Mesenchymal stem cell (in vitro differentiated cells and primary cell): ENCODE measurements at regions not wholly inside any gene's neighbourhood (a gene's known extent, or its start where the extent isn't known, plus 50 kb on each side); places are given as distances from the start of the nearest gene placed in this dataset.

ENCODE experiments used
- DNase-seq: peaks from one replicate; pipeline ENCODE4 v3.0.0-alpha.2; 2013
- H2AFZ ChIP-seq: one replicate; pipeline ENCODE4 v1.6.1; 2013; ENCODE audit warnings: low read depth, mild to moderate bottlenecking, control low read depth, inconsistent platforms, low read length, moderate library complexity
- H2AK5ac ChIP-seq: 2 replicates; pipeline ENCODE4 v1.6.1; 2013; ENCODE audit warnings: low read length, moderate library complexity, mild to moderate bottlenecking, inconsistent platforms; ENCODE audit not compliant: severe bottlenecking
- H2BK120ac ChIP-seq: one replicate; pipeline ENCODE4 v1.6.1; 2013; ENCODE audit warnings: low read depth, mild to moderate bottlenecking, inconsistent platforms, low read length, moderate library complexity
- H2BK12ac ChIP-seq, 2 experiments: one replicate each; pipeline ENCODE4 v1.6.1; 2013; ENCODE audit warnings: inconsistent platforms in 2 of 2, low read length in 2 of 2, mild to moderate bottlenecking in 2 of 2, moderate library complexity in 2 of 2, control low read depth in 1 of 2
- H2BK15ac ChIP-seq: one replicate; pipeline ENCODE4 v1.6.1; 2013; ENCODE audit warnings: mild to moderate bottlenecking, low read depth, inconsistent platforms; ENCODE audit not compliant: poor library complexity, severe bottlenecking
- H2BK5ac ChIP-seq: 2 replicates; pipeline ENCODE4 v1.6.1; 2013; ENCODE audit warnings: low read depth, mild to moderate bottlenecking, low read length, control low read depth, inconsistent platforms; ENCODE audit not compliant: poor library complexity, severe bottlenecking
- H3K14ac ChIP-seq, 2 experiments: one replicate each; pipeline ENCODE4 v1.6.1; 2013; ENCODE audit warnings: inconsistent platforms in 2 of 2, low read length in 2 of 2, control low read depth in 1 of 2, mild to moderate bottlenecking in 1 of 2, moderate library complexity in 1 of 2
- H3K18ac ChIP-seq, 2 experiments: one replicate each; pipeline ENCODE4 v1.6.1; 2013; ENCODE audit warnings: inconsistent platforms in 2 of 2, low read length in 2 of 2, control low read depth in 1 of 2, low read depth in 1 of 2, mild to moderate bottlenecking in 1 of 2
- H3K23ac ChIP-seq, 2 experiments: one replicate each; pipeline ENCODE4 v1.6.1; 2013; ENCODE audit warnings: inconsistent platforms in 2 of 2, low read length in 2 of 2, mild to moderate bottlenecking in 2 of 2, moderate library complexity in 2 of 2, control low read depth in 1 of 2
- H3K27ac ChIP-seq: 2 replicates; pipeline ENCODE4 v1.5.1; 2013; ENCODE audit warnings: mild to moderate bottlenecking, moderate library complexity, low read length, control low read depth, inconsistent platforms; ENCODE audit not compliant: poor library complexity, severe bottlenecking
- H3K27me3 ChIP-seq, 2 experiments: 2 replicates each; pipeline versions ENCODE4 v1.6.1 to v1.7.0; 2013; ENCODE audit warnings: low read length in 2 of 2, mild to moderate bottlenecking in 2 of 2, moderate library complexity in 2 of 2, control low read depth in 1 of 2, inconsistent platforms in 1 of 2; ENCODE audit not compliant: control insufficient read depth in 1 of 2, insufficient read depth in 1 of 2
- H3K36me3 ChIP-seq, 2 experiments: 2 replicates each; pipeline versions ENCODE4 v1.6.1 to v1.7.0; 2013; ENCODE audit warnings: low read length in 2 of 2, control low read depth in 1 of 2, inconsistent platforms in 1 of 2, low read depth in 1 of 2, mild to moderate bottlenecking in 1 of 2; ENCODE audit not compliant: insufficient read depth in 2 of 2, control insufficient read depth in 1 of 2
- H3K4ac ChIP-seq, 2 experiments: one replicate each; pipeline ENCODE4 v1.6.1; 2013; ENCODE audit warnings: inconsistent platforms in 2 of 2, low read length in 2 of 2, mild to moderate bottlenecking in 2 of 2, moderate library complexity in 2 of 2, control low read depth in 1 of 2, low read depth in 1 of 2
- H3K4me1 ChIP-seq: 2 replicates; pipeline ENCODE4 v1.6.1; 2013; ENCODE audit warnings: low read depth, low read length, control low read depth; ENCODE audit not compliant: control insufficient read depth, insufficient read depth
- H3K4me2 ChIP-seq: 2 replicates; pipeline ENCODE4 v1.6.1; 2013; ENCODE audit warnings: low read length, mild to moderate bottlenecking, inconsistent platforms; ENCODE audit not compliant: poor library complexity, severe bottlenecking
- H3K4me3 ChIP-seq, 2 experiments: 2 replicates each; pipeline versions ENCODE4 v1.5.1 to v1.7.0; 2013; ENCODE audit warnings: low read length in 2 of 2, mild to moderate bottlenecking in 2 of 2, control low read depth in 1 of 2, low read depth in 1 of 2; ENCODE audit not compliant: insufficient read depth in 1 of 2
- H3K79me1 ChIP-seq: replicated peaks from 2 replicates; pipeline ENCODE4 v1.6.1; 2013; ENCODE audit warnings: mild to moderate bottlenecking, control low read depth, low read length, inconsistent platforms; ENCODE audit not compliant: poor library complexity, severe bottlenecking
- H3K9ac ChIP-seq: 2 replicates; pipeline ENCODE4 v1.7.0; 2013; ENCODE audit warnings: mild to moderate bottlenecking, low read length, moderate library complexity
- H3K9me3 ChIP-seq: 2 replicates; pipeline ENCODE4 v1.7.0; 2013; ENCODE audit warnings: mild to moderate bottlenecking, low read length; ENCODE audit not compliant: control insufficient read depth
- H4K8ac ChIP-seq: one replicate; pipeline ENCODE4 v1.6.1; 2013; ENCODE audit warnings: inconsistent platforms, mild to moderate bottlenecking, low read length, moderate library complexity
- H4K91ac ChIP-seq: one replicate; pipeline ENCODE4 v1.6.1; 2013; ENCODE audit warnings: mild to moderate bottlenecking, low read length, inconsistent platforms
- WGBS: methylation state at CpG from one replicate; pipeline ENCODE4 v1.1.7; 2013; ENCODE audit warnings: mixed read lengths; 5-methylcytosine and 5-hydroxymethylcytosine counted together

DNA sequence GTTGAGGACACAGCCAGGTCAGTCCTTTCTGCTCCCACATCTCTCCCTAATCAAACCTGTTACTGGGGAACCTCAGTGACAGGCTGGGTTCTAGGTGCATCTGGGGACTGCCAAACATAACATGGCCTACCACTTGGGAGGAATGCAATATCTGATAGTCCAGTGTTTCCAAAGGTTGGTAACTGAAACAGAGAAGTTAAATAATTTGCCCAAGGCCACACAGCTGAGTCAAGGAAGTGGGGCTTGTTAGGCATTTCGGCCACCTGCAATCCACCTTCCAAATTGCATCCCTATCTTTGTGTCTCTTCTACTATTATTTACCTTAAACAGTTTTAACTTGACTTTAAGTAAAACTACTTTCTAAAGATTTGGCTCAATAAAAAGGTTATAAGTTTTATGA lies 731.3 kb downstream of the UQCRFS1 start:
- Histone ChIP-seq H4K91ac (no peak overlapping the region), H2BK15ac (no peak overlapping the region), H4K8ac (no peak overlapping the region), H2BK120ac (no peak overlapping the region), H3K4me1 (peaks cover 13% of the 10 kb centered on the region), H2AFZ (no peak overlapping the region), H3K27me3 (peaks cover 0 to 10% of the 10 kb centered on the region in 2 experiments), H3K9ac (no peak overlapping the region), H2AK5ac (peak overlapping the region; percentile 15), H3K4ac (peak overlapping the region in 1 of 2 experiments; percentile 2), H3K14ac (no peak overlapping the region), H3K36me3 (no peaks in the 10 kb centered on the region), H3K4me3 (no peak overlapping the region), H2BK12ac (no peak overlapping the region), H3K4me2 (no peak overlapping the region), H2BK5ac (no peak overlapping the region), H3K18ac (no peak overlapping the region), H3K27ac (no peak overlapping the region), H3K9me3 (no peaks in the 10 kb centered on the region), H3K23ac (no peak overlapping the region), H3K79me1 (no peaks in the 10 kb centered on the region)
- DNase-seq = no peak
- no CpG with 5 or more reads among the region's 1 CpG for WGBS

DNA sequence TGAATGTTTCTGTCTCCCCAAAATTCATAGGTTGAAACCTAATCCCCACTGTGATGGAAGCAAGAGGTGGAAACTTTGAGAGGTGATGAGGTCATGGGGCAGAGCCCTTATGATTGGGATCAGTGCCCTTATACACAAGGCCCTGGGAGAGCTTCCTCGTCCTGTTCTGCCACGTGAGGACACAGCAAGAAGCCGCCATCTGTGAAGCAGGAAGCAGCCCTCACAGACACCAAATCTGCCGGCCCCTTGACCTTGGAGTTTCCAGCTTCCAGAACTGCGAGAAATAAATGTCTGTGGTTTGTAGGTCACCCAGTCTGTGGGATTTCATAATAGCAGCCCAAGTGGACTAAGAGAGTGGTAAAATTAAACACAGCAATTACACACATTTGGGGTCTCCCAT lies 737.4 kb downstream of the UQCRFS1 start:
- H3K23ac ChIP-seq = no peak overlapping the region
- no peak overlapping the region for H2BK15ac ChIP-seq
- H3K27me3 ChIP-seq = peaks cover 0 to 13% of the 10 kb centered on the region in 2 experiments
- H3K4me2 ChIP-seq = no peak overlapping the region
- H2BK5ac ChIP-seq = no peak overlapping the region
- peaks cover 7% of the 10 kb centered on the region for H3K4me1 ChIP-seq
- no peak for DNase-seq
- no peaks in the 10 kb centered on the region for H3K79me1 ChIP-seq
- no peak overlapping the region for H3K4me3 ChIP-seq
- no peak overlapping the region for H3K27ac ChIP-seq
- no peak overlapping the region for H3K18ac ChIP-seq
- no peak overlapping the region for H3K14ac ChIP-seq
- no peak overlapping the region for H3K4ac ChIP-seq
- no peak overlapping the region for H3K9ac ChIP-seq
- 39% methylated on average over 5 of the region's 5 CpGs for WGBS
- no peak overlapping the region for H4K8ac ChIP-seq
- no peak overlapping the region for H2AFZ ChIP-seq
- H2BK120ac ChIP-seq = no peak overlapping the region
- no peak overlapping the region for H2BK12ac ChIP-seq
- H4K91ac ChIP-seq = no peak overlapping the region
- H3K9me3 ChIP-seq = no peaks in the 10 kb centered on the region
- H3K36me3 ChIP-seq = no peaks in the 10 kb centered on the region
- no peak overlapping the region for H2AK5ac ChIP-seq

DNA sequence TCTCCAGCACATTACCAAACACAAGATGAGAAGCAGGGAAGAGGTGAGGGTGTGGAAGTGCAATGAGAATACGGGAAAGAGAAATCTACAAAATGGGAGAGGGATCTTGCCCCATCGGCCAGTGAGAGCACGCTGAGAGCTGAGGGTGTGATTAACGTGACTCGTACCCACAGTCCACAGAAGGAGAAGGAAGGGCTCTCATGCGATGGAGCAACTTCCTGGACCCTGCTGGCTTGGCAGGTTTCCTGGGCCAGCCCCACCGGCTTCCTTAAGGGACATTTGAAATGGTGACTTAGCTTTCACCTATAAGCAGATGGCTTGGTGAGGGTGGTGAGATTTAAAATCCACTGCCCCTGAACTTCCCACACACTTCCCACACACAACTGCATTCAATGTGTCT lies 740.1 kb downstream of the UQCRFS1 start:
- peaks cover 9% of the 10 kb centered on the region for H3K4me1 ChIP-seq
- 68% methylated on average over 7 of the region's 7 CpGs for WGBS
- no peaks in the 10 kb centered on the region for H3K79me1 ChIP-seq
- no peak overlapping the region for H2BK15ac ChIP-seq
- H2BK5ac ChIP-seq = no peak overlapping the region
- H2AK5ac ChIP-seq = no peak overlapping the region
- H3K27me3 ChIP-seq = peaks cover 0 to 9% of the 10 kb centered on the region in 2 experiments
- H4K91ac ChIP-seq = no peak overlapping the region
- DNase-seq = no peak
- H3K9ac ChIP-seq = no peak overlapping the region
- H3K18ac ChIP-seq = no peak overlapping the region
- no peaks in the 10 kb centered on the region for H3K36me3 ChIP-seq
- no peak overlapping the region for H3K4me2 ChIP-seq
- no peak overlapping the region for H2BK120ac ChIP-seq
- no peak overlapping the region for H3K27ac ChIP-seq
- H2BK12ac ChIP-seq = no peak overlapping the region
- no peak overlapping the region for H3K14ac ChIP-seq
- no peak overlapping the region for H4K8ac ChIP-seq
- H2AFZ ChIP-seq = no peak overlapping the region
- H3K4ac ChIP-seq = no peak overlapping the region
- H3K23ac ChIP-seq = no peak overlapping the region
- no peaks in the 10 kb centered on the region for H3K9me3 ChIP-seq
- no peak overlapping the region for H3K4me3 ChIP-seq

DNA sequence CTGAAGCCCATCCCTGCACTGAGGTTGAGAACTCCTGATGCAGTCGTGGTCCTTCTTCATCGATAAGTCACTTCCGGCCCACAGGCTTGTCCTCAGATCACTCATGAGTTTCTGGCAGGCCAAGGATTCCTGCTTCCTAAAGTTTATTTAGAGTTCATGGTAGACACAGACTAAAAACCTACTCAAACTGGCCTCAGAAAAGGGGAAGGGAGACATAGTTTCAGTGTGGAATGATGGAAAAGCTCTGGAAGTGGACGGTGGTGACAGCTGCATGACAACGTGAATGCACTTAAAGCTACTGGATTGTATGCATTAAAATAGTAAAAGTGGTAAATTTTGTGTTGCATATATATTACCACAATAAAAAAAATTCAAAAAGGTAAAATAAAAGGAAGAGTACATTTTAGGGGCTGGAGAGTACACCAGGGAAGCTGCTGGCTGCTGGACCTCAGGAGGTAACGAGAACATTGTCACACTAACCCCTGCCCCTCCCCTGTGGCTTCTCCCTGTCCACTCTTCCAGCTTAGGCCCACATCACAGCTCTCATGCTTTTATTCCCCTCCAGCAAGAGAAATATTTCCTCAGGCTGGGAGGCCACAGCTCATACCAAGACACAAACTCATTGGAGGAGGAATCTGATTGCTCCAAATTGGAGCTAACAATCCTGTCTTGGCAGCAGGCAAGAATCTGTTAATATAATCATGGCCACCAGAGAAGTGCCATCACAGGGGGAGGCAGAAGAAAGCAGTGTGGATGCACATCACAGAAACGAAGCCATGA lies 741.0 kb downstream of the UQCRFS1 start:
- Histone ChIP-seq H2BK12ac (no peak overlapping the region), H4K8ac (no peak overlapping the region), H4K91ac (no peak overlapping the region), H3K36me3 (no peaks in the 10 kb centered on the region), H2BK5ac (no peak overlapping the region), H3K9ac (no peak overlapping the region), H3K27me3 (peaks cover 0 to 9% of the 10 kb centered on the region in 2 experiments), H2AK5ac (no peak overlapping the region), H3K14ac (no peak overlapping the region), H3K4me1 (peaks cover 9% of the 10 kb centered on the region), H3K79me1 (no peaks in the 10 kb centered on the region), H2BK15ac (no peak overlapping the region), H3K9me3 (no peaks in the 10 kb centered on the region), H3K4me2 (no peak overlapping the region), H2BK120ac (no peak overlapping the region), H3K23ac (no peak overlapping the region), H3K4me3 (no peak overlapping the region), H3K27ac (no peak overlapping the region), H3K4ac (no peak overlapping the region), H3K18ac (no peak overlapping the region), H2AFZ (no peak overlapping the region)
- WGBS = 85% methylated on average over 5 of the region's 7 CpGs
- no peak for DNase-seq
